ENCODE measurements at regions not wholly inside any gene's neighbourhood (a gene's known extent, or its start where the extent isn't known, plus 50 kb on each side); places are given as distances from the start of the nearest gene placed in this dataset.

DNA sequence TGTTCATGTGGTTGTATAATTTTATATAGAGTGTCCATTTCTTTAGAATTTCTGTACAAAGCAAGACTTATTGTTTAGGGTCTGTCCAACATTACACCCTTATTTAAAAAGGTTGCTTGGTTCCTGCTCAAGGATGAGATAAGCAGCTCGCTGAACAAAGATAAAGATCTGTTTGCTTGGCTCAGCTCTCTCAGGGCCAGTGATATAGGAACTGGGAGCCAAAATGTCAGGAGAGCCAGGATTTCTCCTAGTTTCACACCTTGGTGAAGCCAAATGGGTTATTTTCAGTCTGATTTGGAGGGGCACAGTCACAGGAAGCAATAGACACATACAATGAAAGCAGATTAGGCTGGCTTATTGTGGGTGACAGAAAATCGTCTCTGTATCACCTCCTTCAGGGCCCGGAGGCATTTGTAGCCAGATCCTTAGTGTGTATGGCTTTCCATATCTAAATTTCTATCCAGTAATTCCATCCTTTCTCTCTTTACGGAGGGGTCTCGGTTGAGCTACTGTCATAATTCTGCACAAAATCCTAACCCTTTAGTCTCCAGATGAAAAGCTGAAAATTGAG is 396.4 kb downstream of the TMEM232 start:
- no peak for DNase-seq

DNA sequence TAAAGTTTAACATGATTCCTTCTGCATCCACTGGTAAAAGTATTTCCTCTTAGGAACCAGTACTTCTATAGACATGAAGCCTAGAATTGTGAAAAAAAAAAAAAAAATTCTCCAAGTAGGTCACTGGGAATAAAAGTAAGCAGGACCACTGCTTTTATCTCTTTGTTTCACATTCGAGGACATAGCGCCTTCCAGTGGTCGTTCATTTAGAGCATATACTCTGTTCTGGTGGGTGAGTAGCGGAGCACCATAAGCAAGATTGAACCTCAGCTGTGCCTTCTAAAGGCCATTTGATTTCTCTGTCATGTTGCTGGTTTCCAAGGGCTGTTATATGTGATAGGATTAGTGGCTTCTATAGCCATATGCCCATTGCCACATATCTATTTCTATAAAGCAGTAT is 393.1 kb downstream of the TMEM232 start:
- DNase-seq: no peak

DNA sequence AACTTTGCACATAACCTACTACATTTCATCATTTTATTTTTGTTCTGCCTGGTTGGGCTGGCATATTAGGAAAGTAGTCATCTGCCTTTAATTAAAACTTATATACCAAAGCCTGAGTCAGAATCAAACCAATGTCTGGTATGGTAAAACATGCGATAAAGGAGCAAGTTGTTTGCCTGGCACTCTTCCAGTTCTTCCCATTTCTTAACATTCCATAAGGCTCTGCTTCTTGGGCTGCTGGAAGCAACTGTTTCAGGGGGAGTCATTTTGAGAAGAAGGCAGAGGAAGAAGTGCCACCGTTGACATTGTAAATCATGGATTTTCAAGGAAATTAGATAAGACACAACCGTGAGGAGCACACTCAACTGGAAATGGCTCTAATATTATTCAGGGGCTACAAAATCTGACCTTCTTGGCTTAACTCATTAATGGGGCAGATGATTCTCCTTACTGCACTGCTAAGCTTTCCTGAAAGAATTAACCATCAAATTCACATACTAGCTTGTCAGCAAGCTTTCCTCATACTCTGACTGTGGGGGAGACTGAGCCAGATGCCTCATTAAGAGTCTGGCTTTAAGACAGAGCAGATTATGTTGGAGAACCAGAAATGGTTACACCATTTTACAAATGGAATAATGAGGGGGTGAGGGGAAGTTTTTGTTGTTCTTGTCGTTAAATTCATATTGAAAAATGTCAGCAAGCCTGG is 391.0 kb downstream of the TMEM232 start:
- no peak for DNase-seq

DNA sequence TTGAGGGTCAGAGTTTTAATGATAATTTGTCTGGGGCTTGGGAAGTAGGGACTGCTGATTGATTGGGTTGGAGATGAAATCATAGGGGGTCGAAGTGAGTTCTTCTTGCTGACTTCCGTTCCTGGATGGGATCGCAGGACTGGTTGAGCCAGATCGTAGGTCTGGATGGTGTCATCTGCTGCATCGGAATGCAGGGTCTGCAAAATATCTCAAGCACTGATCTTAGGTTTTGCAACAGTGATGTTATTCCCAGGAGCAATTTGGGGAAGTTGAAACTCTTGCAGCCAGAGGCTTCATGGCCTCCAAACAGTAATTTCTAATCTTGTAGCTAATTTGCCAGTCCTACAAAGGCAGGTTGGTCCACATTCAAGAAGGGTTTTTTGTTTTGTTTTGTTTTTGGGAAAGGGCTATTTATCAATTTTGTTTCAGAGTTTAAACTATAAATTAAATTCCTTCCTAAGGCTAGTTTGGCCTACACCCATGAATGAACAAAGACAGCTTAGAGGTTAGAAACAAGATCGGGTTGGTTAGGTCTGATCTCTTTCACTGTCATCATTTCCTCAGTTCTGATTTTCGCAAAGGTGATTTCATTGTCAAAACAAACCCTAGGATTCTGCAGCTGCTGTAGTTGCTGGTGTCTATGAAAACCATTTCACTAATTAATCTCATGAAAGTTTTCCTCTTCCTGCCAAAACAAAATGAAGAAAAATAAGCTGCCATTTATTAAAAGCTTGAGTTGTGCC is 388.0 kb downstream of the TMEM232 start:
- no peak for DNase-seq

DNA sequence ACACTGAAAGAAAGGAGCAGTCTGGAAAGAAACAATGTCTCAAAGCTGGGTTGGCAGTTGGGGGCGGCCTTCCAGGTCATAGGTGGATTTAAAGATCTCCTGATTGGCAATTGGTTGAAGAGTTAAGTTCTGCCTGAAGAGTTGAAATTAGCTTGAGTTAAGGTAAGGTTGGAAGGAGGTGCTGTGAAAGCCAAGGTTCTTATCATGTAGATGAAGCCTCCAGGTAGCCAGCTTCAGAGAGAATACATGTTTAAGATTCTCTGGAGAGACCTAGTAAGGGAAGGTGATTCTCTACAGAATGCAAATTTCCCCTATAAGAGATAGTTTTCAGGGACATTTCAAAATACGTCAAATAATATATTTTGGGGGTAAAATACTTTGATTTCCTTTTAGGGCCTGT is 387.1 kb downstream of the TMEM232 start:
- DNase-seq: no peak

DNA sequence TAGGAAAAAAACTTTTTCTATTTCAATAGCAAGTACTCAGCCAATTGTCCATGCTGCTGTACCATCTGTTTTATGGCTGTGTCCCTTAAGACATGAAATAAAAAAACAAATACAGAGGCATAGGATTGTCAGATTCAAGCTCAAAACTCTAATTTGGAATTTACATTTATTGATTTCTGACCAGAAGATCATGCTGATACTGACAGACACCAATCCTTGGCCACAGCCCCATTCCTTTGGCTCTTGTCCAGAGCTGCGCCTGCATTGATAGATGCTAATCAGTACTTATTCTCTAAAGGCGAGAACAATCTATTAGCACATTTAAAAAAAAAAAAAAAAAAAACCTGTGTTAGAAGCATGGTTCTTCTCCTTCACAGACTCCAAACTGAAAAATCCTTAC is 384.6 kb downstream of the TMEM232 start:
- no peak for DNase-seq

DNA sequence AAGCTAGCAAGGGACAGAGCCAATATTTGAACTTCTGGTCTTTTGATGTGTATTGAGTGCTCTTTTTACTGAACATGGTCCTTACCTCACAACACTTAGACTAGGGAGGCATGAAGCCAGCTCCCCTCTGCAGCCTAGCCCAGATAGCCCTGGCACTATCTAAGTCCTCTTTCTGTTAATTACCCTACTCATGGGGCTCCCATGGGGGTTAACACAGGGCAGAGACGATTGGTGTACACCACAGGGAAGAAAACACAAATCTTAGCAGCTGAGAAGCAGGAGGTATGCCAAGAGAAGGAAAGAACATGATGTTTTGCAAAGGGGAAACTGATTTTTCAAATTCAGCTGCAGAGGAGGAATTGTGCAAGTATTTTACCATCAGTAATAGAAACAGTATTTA is 383.8 kb downstream of the TMEM232 start:
- no peak for DNase-seq

DNA sequence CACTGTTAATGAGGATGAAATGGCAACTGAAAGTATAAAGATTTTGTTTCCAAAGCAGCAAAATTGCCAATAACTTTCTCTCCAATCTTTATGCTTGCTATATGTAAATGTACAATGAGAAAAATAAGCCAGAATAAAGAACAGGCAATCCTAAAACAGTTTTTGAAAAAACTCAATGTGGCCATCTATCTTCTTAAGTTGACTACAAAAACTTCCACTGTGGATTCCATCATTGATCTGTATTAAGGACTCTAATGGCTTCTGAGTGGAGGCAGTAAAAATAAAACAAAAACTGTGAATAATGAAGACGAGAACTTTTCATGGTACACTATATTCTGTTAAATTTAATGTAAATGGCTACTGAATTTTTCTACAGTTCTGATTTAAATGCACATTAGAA is 382.9 kb downstream of the TMEM232 start:
- no peak for DNase-seq

DNA sequence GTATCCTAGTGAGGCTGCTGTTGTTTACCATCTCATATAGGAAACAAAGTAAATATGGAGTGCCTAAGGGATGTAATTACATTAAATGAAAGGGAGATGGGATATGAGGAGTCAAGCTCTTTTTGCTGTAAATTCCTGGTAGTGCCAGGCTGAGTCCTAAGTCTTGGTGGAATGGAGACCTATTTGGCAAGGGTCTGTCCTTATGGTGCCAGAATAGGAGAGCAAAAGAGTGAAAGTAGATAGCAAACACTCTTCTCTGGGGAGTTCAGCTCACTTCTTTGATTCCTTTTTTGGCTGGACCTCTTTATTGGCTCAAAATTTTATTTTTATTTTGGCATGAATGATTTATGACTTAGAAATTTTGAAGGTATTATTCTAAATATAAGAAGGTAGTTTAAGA is 380.8 kb downstream of the TMEM232 start:
- no peak for DNase-seq

DNA sequence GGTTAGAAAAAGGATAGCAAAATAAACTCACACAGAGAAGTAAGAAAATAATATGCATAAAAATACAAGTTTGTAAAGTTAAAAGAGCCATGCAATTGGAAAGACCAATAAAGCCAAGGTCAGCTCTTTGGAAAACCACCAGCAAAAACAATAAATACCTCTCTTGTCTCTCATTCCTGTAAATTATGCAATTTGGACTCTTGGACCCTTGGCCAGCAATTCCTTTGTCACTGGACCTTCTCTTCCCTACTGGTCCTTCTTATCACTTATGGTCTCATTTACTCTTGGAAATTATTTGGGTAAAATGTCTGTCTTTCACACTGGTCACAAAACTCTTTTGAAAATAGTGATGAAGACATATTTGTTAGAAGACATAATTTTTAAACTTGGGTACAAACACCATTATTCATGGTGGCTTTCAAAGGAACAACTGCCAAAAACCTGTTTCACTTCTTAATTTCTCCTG is 379.5 kb downstream of the TMEM232 start:
- no peak for DNase-seq

DNA sequence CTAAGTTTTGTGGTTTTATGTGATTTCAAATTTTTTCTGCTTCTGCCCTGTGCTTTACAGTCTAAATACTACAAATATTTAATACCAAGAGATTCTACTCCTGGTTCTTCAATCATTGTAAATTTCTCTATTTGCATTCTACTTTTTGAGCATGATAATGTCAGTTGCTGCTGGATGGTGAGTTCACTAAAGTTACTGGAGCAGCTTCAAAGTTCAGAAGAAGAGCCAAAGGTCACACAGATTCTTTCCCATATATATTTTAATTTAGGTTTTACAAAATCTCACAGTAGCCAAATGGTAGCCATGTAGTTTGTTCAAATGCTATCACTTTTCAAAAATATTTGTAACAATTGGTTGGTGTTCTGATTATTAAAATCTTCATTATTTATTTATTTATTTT is 378.7 kb downstream of the TMEM232 start:
- DNase-seq: no peak

DNA sequence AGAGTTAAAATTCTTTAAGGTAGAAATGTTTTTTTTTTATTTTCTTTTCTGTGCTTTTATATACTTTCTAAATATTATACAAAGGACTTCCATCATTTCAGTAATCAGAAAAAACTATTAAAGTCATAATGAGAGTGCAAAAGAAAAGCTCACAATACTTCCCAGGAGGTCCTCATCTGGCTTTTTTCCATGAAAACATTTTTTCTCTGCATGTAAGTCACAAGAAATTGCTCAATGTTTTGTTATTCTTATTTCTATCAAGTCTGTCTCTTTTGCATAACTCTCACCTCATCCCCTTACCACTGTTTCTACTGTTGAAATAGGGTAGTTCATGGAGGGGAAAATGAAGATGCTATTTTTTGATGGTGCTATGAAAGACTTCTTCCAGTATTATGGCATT is 375.0 kb downstream of the TMEM232 start:
- no peak for DNase-seq

DNA sequence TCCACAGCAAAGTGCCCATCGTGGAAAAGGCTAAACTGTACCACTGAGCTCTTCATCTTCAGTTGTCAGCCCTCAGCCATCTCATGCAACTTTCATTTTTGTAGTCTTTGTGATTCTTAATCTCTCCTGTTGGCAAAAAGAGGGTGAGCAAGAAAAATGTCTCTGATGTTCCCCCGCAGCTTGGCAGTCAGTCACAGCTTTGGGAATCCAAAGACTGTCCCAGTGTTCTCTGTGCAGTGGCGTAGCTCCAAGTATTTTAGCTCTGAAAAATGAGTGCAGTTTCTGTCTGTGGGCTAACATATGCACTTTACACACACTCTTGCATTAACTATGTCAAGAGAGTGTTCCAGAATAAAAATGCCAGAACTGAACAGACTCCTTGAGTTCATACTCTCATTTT is 372.2 kb downstream of the TMEM232 start:
- no peak for DNase-seq

DNA sequence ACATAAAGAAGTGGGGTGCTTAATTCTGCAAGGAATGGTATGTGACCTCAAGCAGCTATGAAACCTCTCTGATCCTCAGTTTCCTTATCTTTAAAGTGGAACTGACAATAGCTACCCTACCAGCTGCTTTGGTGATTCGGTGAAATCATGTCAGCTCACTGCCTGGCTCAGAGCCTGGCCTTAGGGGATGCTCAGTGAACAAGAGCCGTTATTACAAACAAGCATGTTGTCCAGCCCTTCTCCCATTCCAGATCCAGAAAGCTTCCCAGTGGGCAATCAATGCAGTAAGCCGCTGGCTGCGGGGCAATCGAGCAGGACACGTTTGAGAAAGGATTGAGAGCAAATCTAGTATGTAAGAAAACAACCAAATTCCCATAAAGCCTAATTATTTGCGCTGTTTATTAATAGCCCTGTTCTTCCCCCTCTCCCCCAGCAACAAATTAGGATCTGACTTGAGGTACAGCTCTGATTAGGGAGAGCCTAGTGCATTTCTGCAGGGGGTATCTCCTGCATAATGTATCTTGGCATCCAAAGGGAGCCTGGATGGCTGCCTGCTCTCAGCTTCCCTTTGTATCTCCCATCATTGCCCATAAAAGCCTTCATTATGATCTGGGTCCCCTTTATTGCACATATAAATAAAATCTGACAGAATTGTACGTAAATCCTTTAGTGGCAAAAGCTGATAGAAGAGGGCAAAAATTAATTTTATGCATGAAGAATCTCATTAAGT is 371.4 kb downstream of the TMEM232 start:
- no peak for DNase-seq

DNA sequence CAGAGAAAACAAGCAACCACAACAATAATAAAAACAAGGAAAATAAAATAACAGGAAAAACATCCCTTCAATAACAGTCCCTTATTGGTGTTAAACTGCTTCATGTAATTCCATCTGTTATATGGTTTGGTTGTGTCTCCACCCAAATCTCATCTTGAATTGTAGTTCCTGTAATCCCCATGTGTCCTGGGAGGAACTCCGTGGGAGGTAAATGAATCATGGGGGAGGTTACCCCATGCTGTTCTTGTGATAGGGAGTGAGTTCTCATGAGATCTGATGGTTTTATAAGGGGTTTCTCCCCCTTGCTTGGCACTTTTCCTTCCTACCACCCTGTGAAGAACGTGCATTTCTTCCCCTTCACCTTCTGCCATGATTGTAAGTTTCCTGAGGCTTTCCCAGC is 369.8 kb downstream of the TMEM232 start:
- DNase-seq: no peak

DNA sequence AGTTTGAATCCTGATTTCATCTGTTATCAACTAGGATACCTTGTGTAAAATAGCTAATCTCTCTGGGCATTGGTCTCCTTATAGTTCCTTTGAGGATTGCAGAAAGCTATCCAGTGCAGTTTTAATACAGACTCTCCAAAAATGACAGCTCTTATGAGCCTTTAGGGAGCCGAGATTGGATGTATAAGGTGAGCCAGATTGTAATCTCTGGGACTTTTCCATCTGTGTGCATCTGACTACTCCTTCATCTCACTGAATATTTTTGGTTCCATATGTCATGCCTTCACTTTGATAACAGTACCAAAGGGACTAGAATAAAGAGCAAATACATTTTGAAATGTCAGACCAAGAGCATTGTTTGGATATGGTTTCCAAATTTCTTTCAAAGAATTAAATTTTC is 367.2 kb downstream of the TMEM232 start:
- no peak for DNase-seq

DNA sequence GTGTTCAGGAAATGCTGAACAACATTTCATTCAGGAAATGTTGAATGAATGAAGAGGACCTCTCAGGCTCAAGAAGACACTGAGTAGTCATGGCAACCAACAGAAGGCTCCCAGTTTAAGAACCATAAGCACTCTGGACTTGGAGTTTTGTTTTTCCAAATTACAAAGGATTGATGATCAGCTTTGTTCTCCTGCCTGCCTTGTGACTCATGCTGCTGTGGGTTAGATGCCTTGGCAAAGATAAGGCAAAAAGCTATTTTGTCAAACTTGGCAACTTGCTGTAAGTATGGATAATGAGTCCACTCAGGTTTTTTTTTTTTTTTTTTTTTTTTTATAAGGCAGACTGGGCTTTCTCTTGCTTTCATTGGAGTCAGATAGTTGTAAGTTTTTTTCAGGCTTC is 365.0 kb downstream of the TMEM232 start:
- DNase-seq: no peak

DNA sequence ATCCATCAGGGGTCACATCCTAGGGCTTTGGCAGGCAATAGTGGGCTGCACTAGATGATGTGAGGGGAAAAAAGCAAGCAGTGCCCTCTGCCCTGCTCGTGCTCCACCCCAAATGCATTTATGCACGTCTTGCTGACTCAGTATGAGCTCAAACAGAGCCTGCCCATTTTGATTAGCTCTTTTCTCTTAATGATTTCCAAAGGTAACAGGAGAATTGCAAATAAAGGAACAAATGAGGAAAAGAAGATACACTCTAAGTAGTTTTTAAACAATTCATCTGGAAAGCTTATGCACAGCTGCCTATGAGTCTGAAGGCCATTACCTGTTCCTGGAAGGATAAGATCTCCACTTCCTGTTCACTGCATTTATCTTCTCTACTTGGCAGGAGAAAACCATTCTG is 364.2 kb downstream of the TMEM232 start:
- no peak for DNase-seq

DNA sequence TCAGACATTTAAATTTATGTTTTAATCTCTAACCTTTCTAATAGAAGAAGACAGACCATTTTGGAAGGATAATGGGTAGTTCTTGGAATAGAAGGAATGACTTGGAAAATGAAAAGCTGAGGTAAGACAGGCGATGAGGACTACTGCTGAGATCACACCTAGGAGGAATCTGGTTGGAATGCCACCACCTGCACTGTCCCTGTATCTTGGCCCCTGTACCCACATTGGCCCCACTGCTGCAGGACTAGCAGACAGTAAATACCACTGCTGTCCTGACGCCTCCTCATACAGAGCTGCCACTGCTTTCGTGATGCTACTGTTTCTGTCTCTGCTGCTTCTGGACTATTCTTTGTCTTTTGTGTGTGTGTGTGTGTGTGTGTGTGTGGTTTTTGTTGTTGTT is 359.8 kb downstream of the TMEM232 start:
- DNase-seq: no peak

All from activated effector memory CD4-positive, alpha-beta T cell treated with Interleukin-2 at 50 U/mL for 16 hours (primary cell).